ENCODE measurements at regions not wholly inside any gene's neighbourhood (a gene's known extent, or its start where the extent isn't known, plus 50 kb on each side); places are given as distances from the start of the nearest gene placed in this dataset.

DNA sequence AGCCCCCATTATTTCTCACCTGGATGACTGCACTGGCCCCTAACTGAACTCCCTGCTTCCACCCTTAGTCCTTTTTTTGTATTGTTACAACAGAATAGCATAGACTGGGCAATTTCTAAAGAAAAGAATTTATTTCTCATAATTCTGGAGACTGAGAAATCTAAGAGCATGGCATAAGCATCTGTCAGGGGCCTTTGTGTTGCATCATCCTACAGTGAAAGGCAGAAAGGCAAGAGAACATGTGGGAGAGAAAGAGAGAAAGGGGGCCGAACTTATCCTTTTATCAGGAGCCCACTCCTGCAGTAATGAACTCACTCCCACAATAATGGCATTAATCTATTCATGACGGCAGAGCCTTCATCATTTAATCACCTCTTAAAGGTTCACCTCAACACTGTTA is 122.1 kb downstream of the EFNB1 start:
- ATAC-seq: no peak
- DNase-seq: no peak
- Histone ChIP-seq H3K27ac (no peak overlapping the region), H3K36me3 (ENCODE audit: insufficient read depth in 1 of 2, low read depth in 1 of 2) (no peaks in the 10 kb centered on the region), H3K9me3 (peaks cover 10% of the 10 kb centered on the region), H3K4me1 (no peaks in the 10 kb centered on the region), H3K27me3 (ENCODE audit: insufficient read depth in 3 of 3, low read length in 2 of 3) (no peaks in the 10 kb centered on the region), H3K4me3 (no peak overlapping the region)
- intact Hi-C loops (cut with DNase I): no loop called here
- TF ChIP-seq, protein P1, sequence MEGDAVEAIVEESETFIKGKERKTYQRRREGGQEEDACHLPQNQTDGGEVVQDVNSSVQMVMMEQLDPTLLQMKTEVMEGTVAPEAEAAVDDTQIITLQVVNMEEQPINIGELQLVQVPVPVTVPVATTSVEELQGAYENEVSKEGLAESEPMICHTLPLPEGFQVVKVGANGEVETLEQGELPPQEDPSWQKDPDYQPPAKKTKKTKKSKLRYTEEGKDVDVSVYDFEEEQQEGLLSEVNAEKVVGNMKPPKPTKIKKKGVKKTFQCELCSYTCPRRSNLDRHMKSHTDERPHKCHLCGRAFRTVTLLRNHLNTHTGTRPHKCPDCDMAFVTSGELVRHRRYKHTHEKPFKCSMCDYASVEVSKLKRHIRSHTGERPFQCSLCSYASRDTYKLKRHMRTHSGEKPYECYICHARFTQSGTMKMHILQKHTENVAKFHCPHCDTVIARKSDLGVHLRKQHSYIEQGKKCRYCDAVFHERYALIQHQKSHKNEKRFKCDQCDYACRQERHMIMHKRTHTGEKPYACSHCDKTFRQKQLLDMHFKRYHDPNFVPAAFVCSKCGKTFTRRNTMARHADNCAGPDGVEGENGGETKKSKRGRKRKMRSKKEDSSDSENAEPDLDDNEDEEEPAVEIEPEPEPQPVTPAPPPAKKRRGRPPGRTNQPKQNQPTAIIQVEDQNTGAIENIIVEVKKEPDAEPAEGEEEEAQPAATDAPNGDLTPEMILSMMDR (IDR thresholded peaks at IDR 0.05): no peak
- WGBS, 3 donors: 40 to 86% (median 50%) methylated on average over 2 of the region's 2 CpGs

DNA sequence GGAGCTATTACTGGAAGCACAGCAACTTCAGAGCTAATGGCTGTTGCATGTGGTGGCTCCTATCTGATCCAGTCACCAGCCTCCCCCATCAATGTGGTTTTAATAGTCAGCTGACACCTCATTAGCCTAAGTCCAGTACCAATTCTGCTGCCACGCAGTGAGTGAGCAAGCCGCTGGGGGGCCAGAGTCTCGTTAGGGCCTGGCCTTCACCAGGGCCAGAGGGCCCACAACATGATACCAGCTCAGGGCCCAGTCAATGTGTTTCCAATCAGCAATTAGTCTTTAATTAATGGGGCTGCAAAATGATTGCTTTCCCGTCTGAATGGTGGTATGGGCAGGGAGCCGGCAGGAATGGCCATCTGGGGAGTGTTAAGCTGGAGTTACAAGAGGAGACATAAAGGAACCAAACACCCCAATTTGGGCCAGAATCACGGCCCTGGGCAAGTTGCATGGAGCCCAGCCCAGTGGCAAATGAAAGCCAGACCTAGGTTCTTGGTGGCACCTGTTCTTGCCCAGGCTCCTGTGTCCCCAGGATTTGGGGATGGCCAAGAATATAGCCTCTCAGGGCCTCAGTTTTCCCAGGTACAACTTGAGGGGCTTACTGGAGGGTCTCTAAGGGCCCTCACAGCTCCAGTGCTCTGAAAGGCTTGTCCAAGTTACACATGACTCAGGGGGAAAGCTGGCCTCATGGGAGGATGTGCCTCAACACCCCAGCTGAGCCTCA is 119.2 kb downstream of the EFNB1 start:
- TF ChIP-seq, protein P1 (IDR thresholded peaks at IDR 0.05): no peak
- Histone ChIP-seq H3K4me3 (no peak overlapping the region), H3K36me3 (ENCODE audit: insufficient read depth in 1 of 2, low read depth in 1 of 2) (no peaks in the 10 kb centered on the region), H3K9me3 (no peaks in the 10 kb centered on the region), H3K27ac (no peak overlapping the region), H3K4me1 (no peaks in the 10 kb centered on the region), H3K27me3 (ENCODE audit: insufficient read depth in 3 of 3, low read length in 2 of 3) (no peaks in the 10 kb centered on the region)
- intact Hi-C loops (cut with DNase I): loop anchor here in 1 of 2 donors (5.0 kb wide), 2 partner anchors 44 to 51 kb away; no protein-coding TSS in a partner anchor
- ATAC-seq (no peak), DNase-seq (no peak)
- 75 to 100% (median 93%) methylated on average over 5 to 6 of the region's 6 CpGs for WGBS, 3 donors

DNA sequence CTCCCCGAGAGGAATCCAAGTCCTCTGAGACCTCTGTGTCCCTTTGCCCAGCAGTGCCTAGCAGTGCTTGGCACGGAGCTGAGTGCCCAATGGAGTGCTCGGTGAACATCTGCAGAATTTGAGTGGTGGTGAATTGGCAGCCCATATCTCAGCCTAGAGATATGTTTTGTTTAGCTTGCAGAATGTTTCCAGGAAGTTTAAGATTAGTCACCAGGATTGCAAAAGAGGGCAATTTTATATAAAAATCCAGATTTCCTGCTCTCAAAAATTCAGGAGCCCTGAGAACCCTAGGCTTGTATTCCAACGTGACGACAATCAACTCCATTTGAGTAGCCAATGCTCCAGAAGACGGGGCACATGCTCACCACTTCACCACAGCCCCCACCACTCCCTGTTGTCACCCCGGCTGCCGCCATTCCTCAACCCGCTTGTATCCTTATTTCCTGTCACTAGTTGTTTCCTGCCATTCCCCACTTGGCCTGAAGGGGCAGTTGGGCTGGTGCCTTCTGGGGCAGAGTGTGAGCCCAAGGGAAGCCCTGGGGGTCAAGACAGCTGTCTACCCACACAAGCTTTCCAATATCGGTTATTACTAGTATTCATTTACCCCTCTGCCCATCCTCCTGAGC is 116.9 kb downstream of the EFNB1 start:
- peak in 1 of 4 donors; percentile 35 for ATAC-seq
- H3K4me1 ChIP-seq: no peaks in the 10 kb centered on the region
- 69 to 87% (median 80%) methylated on average over 9 to 10 of the region's 10 CpGs for WGBS, 3 donors

DNA sequence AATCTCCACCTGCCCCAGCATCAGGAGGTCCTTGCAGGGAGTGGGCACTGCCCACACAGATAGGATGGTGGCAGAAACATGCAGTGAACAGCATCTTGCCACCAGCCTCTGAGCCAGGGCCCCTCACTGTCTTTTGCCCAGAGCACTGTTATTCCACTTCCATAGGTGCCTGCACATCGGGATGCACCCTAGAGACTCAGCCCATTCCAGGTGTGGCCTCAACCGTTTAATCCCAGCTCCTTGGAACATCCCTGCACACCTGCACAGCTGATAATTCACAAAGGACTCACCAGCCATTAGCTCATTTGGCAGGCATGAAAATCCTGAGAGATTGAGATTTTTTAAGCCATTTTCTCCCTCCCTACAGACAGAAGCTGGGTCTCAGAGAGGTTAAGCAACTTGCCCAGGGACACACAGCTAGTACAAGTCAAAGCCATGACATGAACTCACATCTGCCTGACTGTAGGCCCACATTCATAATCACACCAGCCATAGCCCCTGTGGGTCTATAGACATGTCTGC is 116.3 kb downstream of the EFNB1 start:
- no peak overlapping the region for H3K4me3 ChIP-seq
- DNase-seq: no peak
- no peak for ATAC-seq
- H3K36me3 ChIP-seq (ENCODE audit: insufficient read depth in 1 of 2, low read depth in 1 of 2): no peaks in the 10 kb centered on the region
- no peak overlapping the region for H3K27ac ChIP-seq
- no peaks in the 10 kb centered on the region for H3K9me3 ChIP-seq
- 63 to 81% (median 79%) methylated on average over 2 of the region's 2 CpGs for WGBS, 3 donors
- no peaks in the 10 kb centered on the region for H3K4me1 ChIP-seq
- no peaks in the 10 kb centered on the region for H3K27me3 ChIP-seq (ENCODE audit: insufficient read depth in 3 of 3, low read length in 2 of 3)
- TF ChIP-seq, protein P1 (IDR thresholded peaks at IDR 0.05): no peak
- intact Hi-C loops (cut with DNase I): loop anchor here in 1 of 2 donors (5.0 kb wide), 2 partner anchors 47 to 48 kb away; no protein-coding TSS in a partner anchor

More for the DNA sequence above, 116.9 kb downstream of the EFNB1 start:
- TF ChIP-seq, protein P1 (IDR thresholded peaks at IDR 0.05): no peak
- DNase-seq: no peak
- no peaks in the 10 kb centered on the region for H3K9me3 ChIP-seq
- no peaks in the 10 kb centered on the region for H3K36me3 ChIP-seq (ENCODE audit: insufficient read depth in 1 of 2, low read depth in 1 of 2)
- no peak overlapping the region for H3K27ac ChIP-seq
- H3K4me3 ChIP-seq: no peak overlapping the region
- H3K27me3 ChIP-seq (ENCODE audit: insufficient read depth in 3 of 3, low read length in 2 of 3): no peaks in the 10 kb centered on the region
- intact Hi-C loops (cut with DNase I): loop anchor here in 1 of 2 donors (5.0 kb wide), 2 partner anchors 47 to 48 kb away; no protein-coding TSS in a partner anchor

All from psoas muscle (tissue), 7 donors.